Nephron progenitor cell (in vitro differentiated cells): ENCODE measurements at regions not wholly inside any gene's neighbourhood (a gene's known extent, or its start where the extent isn't known, plus 50 kb on each side); places are given as distances from the start of the nearest gene placed in this dataset.

Experiments used
- DNase-seq: peaks from one replicate; pipeline ENCODE4 v3.0.0; 2021
- H3K27ac Mint-ChIP-seq: 2 replicates; pipeline ENCODE4 v1.8.0; 2021; ENCODE audit warnings: mild to moderate bottlenecking, moderate library complexity, mixed read lengths
- H3K27me3 Mint-ChIP-seq: 2 replicates; pipeline ENCODE4 v1.8.0; 2021; ENCODE audit warnings: mild to moderate bottlenecking, low read depth, mixed read lengths; ENCODE audit not compliant: poor library complexity
- H3K36me3 Mint-ChIP-seq: 2 replicates; pipeline ENCODE4 v1.8.0; 2021; ENCODE audit warnings: low read depth, mixed read lengths
- H3K4me1 Mint-ChIP-seq: 2 replicates; pipeline ENCODE4 v1.8.0; 2021; ENCODE audit warnings: mixed read lengths
- H3K4me3 Mint-ChIP-seq: 2 replicates; pipeline ENCODE4 v1.8.0; 2021; ENCODE audit warnings: mild to moderate bottlenecking, moderate library complexity, mixed read lengths
- H3K9me3 Mint-ChIP-seq: 2 replicates; pipeline ENCODE4 v1.8.0; 2021; ENCODE audit warnings: mild to moderate bottlenecking, moderate library complexity, mixed read lengths
- CTCF ChIP-seq: fragments of 200-600 bp; sonication (generic); IDR thresholded peaks from 2 replicates; pipeline ENCODE4 v1.5.0; 2021; ENCODE audit warnings: antibody characterized with exemption

- DNase-seq = no peak
- TF ChIP-seq CTCF = no peak
- no peak overlapping the region for H3K27ac Mint-ChIP-seq
- H3K36me3 Mint-ChIP-seq = no peaks in the 10 kb centered on the region
- no peaks in the 10 kb centered on the region for H3K27me3 Mint-ChIP-seq
- no peaks in the 10 kb centered on the region for H3K4me1 Mint-ChIP-seq
- peaks cover 4% of the 10 kb centered on the region for H3K9me3 Mint-ChIP-seq
- no peak overlapping the region for H3K4me3 Mint-ChIP-seq
These were observed 856.4 kb upstream of the INTU start for GRCh38 chr4:126776361-126776760.

- no peaks in the 10 kb centered on the region for H3K4me1 Mint-ChIP-seq
- no peaks in the 10 kb centered on the region for H3K27me3 Mint-ChIP-seq
- DNase-seq = no peak
- H3K4me3 Mint-ChIP-seq = no peak overlapping the region
- no peak for TF ChIP-seq CTCF
- no peaks in the 10 kb centered on the region for H3K9me3 Mint-ChIP-seq
- no peaks in the 10 kb centered on the region for H3K36me3 Mint-ChIP-seq
- no peak overlapping the region for H3K27ac Mint-ChIP-seq
These were observed 855.1 kb upstream of the INTU start for GRCh38 chr4:126777649-126778048.

- H3K27me3 Mint-ChIP-seq = no peaks in the 10 kb centered on the region
- no peak overlapping the region for H3K4me3 Mint-ChIP-seq
- no peaks in the 10 kb centered on the region for H3K4me1 Mint-ChIP-seq
- H3K27ac Mint-ChIP-seq = no peak overlapping the region
- H3K36me3 Mint-ChIP-seq = no peaks in the 10 kb centered on the region
- no peaks in the 10 kb centered on the region for H3K9me3 Mint-ChIP-seq
- TF ChIP-seq CTCF = no peak
- DNase-seq = no peak
These were observed 854.4 kb upstream of the INTU start for GRCh38 chr4:126778348-126778747.

GRCh38 chr4:126779001-126779400 lies 853.8 kb upstream of the INTU start:
- Mint-ChIP-seq H3K36me3 (no peaks in the 10 kb centered on the region), H3K4me3 (no peak overlapping the region), H3K27me3 (no peaks in the 10 kb centered on the region), H3K9me3 (no peaks in the 10 kb centered on the region), H3K27ac (no peak overlapping the region), H3K4me1 (no peaks in the 10 kb centered on the region)
- DNase-seq = no peak
- TF ChIP-seq CTCF = no peak

- DNase-seq = no peak
- no peak overlapping the region for H3K4me3 Mint-ChIP-seq
- H3K27me3 Mint-ChIP-seq = no peaks in the 10 kb centered on the region
- no peak for TF ChIP-seq CTCF
- no peaks in the 10 kb centered on the region for H3K36me3 Mint-ChIP-seq
- H3K4me1 Mint-ChIP-seq = no peaks in the 10 kb centered on the region
- H3K27ac Mint-ChIP-seq = no peak overlapping the region
- no peaks in the 10 kb centered on the region for H3K9me3 Mint-ChIP-seq
These were observed 853.2 kb upstream of the INTU start for GRCh38 chr4:126779436-126780166.

GRCh38 chr4:126783191-126783590 lies 849.6 kb upstream of the INTU start:
- no peak for DNase-seq
- Mint-ChIP-seq H3K36me3 (no peaks in the 10 kb centered on the region), H3K27me3 (no peaks in the 10 kb centered on the region), H3K27ac (no peak overlapping the region), H3K4me3 (no peak overlapping the region), H3K4me1 (no peaks in the 10 kb centered on the region), H3K9me3 (no peaks in the 10 kb centered on the region)
- TF ChIP-seq CTCF = no peak
